ENCODE measurements at regions not wholly inside any gene's neighbourhood (a gene's known extent, or its start where the extent isn't known, plus 50 kb on each side); places are given as distances from the start of the nearest gene placed in this dataset.

GRCh38 chr14:42140001-42140400 lies 533.3 kb downstream of the LRFN5 start:
- TF ChIP-seq EP300 (IDR thresholded peaks at IDR 0.05) (no peak), HOXB13 (CRISPR knock-in tag; IDR thresholded peaks at IDR 0.05; ENCODE audit: low read depth) (no peak), CTCF (IDR thresholded peaks at IDR 0.05) (no peak), POLR2A (IDR thresholded peaks at IDR 0.05; ENCODE audit: low read length) (no peak), ZFP36 (IDR thresholded peaks at IDR 0.05; ENCODE audit: borderline replicate concordance, partially characterized antibody) (no peak), JUNB (IDR thresholded peaks at IDR 0.05) (no peak), ELK1 (IDR thresholded peaks at IDR 0.05; ENCODE audit: low read depth, low read length) (no peak), SMC3 (IDR thresholded peaks at IDR 0.05) (no peak), ESRRA (IDR thresholded peaks at IDR 0.05; ENCODE audit: borderline replicate concordance, low read length) (no peak), TP53 (CRISPR knock-in tag; IDR thresholded peaks at IDR 0.05) (no peak), CBX8 (IDR thresholded peaks at IDR 0.05) (no peak), RAD21 (conservative IDR thresholded peaks at IDR 0.05 in 1 of 2, IDR thresholded peaks at IDR 0.05 in 1 of 2) (no peak)
